Stimulated activated effector memory CD8-positive, alpha-beta T cell treated with anti-CD3 and anti-CD28 coated beads, Interleukin-12 subunit alpha, Interleukin-12 subunit beta, amount 100 ng/mL, for 72 hours (primary cell): ENCODE measurements at regions not wholly inside any gene's neighbourhood (a gene's known extent, or its start where the extent isn't known, plus 50 kb on each side); places are given as distances from the start of the nearest gene placed in this dataset.

Source experiments
- ATAC-seq: fragments of 150-1000 bp; cut with Tn5 transposase; 2 replicates; pipeline ENCODE4 v1.10.0; 2021
- DNase-seq, 2 donors: peaks; one replicate each; pipeline ENCODE4 v3.0.0; 2021 to 2022; ENCODE audit warnings: low spot score in 2 of 2
- H3K27ac Mint-ChIP-seq: one replicate; pipeline ENCODE4 v1.8.0; 2022; ENCODE audit warnings: mild to moderate bottlenecking, mixed read lengths
- H3K36me3 Mint-ChIP-seq: one replicate; pipeline ENCODE4 v1.8.0; 2022; ENCODE audit warnings: mild to moderate bottlenecking, mixed read lengths
- H3K4me1 Mint-ChIP-seq: one replicate; pipeline ENCODE4 v1.8.0; 2022; ENCODE audit warnings: mixed read lengths
- H3K4me3 Mint-ChIP-seq: one replicate; pipeline ENCODE4 v1.8.0; 2022; ENCODE audit warnings: mild to moderate bottlenecking, mixed read lengths
- H3K9me3 Mint-ChIP-seq: one replicate; pipeline ENCODE4 v1.8.0; 2022; ENCODE audit warnings: mixed read lengths

DNA sequence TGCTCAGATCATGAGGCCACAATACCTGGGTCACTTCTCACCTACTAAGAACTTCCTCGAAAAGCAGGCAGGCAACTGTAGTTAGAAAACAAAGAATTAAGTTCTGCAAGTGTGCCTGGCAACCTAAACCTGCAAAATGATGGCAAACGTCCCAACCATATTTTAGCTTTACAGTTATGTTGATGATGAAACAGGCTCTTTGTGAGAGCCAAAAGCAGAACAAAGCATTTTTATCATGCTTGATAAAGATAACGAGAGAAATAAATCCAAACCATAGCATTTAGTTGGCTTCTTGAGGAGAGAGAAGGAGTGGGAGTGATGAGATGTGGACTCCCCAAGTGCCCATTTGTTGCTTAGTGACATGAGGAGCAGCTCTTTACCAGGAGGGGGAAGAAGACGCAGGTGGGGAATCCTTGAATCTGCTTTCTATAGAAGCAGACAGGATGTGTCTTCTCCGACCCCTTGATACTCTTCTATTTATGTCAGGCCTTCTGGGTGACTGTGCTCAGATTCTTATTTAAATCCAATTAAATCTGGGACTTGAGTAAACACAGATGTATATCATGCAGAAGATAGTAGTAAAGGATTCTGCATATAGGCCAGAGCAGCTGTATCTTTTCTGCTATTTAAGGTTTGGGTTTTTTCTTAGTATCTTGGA, 221.2 kb downstream of the TMEM167A start:
- no peaks in the 10 kb centered on the region for H3K36me3 Mint-ChIP-seq
- no peaks in the 10 kb centered on the region for H3K9me3 Mint-ChIP-seq
- no peak for ATAC-seq
- no peak overlapping the region for H3K27ac Mint-ChIP-seq
- H3K4me3 Mint-ChIP-seq, result no peak overlapping the region
- no peak for DNase-seq
- H3K4me1 Mint-ChIP-seq, result no peaks in the 10 kb centered on the region

GRCh38 chr5:82854956-82855355, 222.2 kb downstream of the TMEM167A start:
- no peak for ATAC-seq
- H3K9me3 Mint-ChIP-seq, result no peaks in the 10 kb centered on the region
- H3K36me3 Mint-ChIP-seq, result no peaks in the 10 kb centered on the region
- no peak for DNase-seq
- no peak overlapping the region for H3K4me3 Mint-ChIP-seq
- H3K4me1 Mint-ChIP-seq, result no peaks in the 10 kb centered on the region
- H3K27ac Mint-ChIP-seq, result no peak overlapping the region

- ATAC-seq (no peak), DNase-seq (no peak)
- Mint-ChIP-seq H3K9me3 (no peaks in the 10 kb centered on the region), H3K4me3 (no peak overlapping the region), H3K27ac (no peak overlapping the region), H3K4me1 (no peaks in the 10 kb centered on the region), H3K36me3 (no peaks in the 10 kb centered on the region)
Measured at GRCh38 chr5:82851471-82851870, 225.7 kb downstream of the TMEM167A start.

DNA sequence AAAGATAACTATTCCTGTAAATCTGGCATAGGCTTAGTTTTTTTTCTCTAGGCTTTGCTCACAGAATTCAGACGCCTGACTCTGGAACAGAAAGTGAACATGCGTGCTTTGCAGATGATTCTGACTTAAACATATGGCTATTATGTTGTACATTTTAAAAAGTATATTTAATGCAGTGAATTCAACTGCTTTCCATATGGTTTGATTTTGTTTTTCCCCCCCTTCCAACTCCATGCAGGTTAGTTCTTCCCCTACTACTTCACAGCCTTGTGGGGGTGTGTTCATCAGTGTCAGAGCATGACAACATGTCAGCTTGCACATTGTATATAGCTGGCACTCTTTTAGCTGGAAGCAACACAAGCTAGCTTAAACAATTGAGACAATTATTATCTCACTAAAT, 226.8 kb downstream of the TMEM167A start:
- Mint-ChIP-seq H3K9me3 (no peaks in the 10 kb centered on the region), H3K4me1 (no peaks in the 10 kb centered on the region), H3K36me3 (no peaks in the 10 kb centered on the region), H3K4me3 (no peak overlapping the region), H3K27ac (no peak overlapping the region)
- ATAC-seq, result no peak
- no peak for DNase-seq

DNA sequence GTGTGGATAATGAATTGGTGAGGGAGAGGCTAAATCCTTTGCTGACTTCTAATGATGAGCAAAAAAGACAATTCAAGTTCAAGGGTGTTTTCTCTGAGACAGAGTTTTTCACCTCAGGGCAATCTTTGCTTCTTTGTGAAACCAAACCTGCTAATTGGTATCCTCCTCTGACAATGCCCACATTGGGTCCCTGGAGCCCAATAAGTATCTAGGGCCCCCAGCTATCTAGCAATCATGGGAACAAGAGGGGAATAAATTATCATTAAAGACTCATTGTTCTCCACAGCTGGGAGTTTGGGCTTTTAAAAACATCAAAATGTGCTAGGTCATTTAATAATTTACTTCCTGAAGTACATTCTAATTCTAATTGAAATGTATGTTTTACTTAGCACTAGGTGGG, 227.3 kb downstream of the TMEM167A start:
- Mint-ChIP-seq H3K27ac (no peak overlapping the region), H3K4me1 (no peaks in the 10 kb centered on the region), H3K9me3 (peaks cover 4% of the 10 kb centered on the region), H3K4me3 (no peak overlapping the region), H3K36me3 (no peaks in the 10 kb centered on the region)
- DNase-seq (no peak), ATAC-seq (no peak)

GRCh38 chr5:82847562-82847961, 229.6 kb downstream of the TMEM167A start:
- ATAC-seq, result no peak

GRCh38 chr5:82839881-82840280, 237.3 kb downstream of the TMEM167A start:
- no peaks in the 10 kb centered on the region for H3K36me3 Mint-ChIP-seq
- no peak for DNase-seq
- no peaks in the 10 kb centered on the region for H3K9me3 Mint-ChIP-seq
- H3K4me3 Mint-ChIP-seq, result no peak overlapping the region
- no peak for ATAC-seq
- H3K27ac Mint-ChIP-seq, result no peak overlapping the region
- H3K4me1 Mint-ChIP-seq, result no peaks in the 10 kb centered on the region

More at GRCh38 chr5:82847562-82847961, 229.6 kb downstream of the TMEM167A start:
- Mint-ChIP-seq H3K9me3 (peaks cover 4% of the 10 kb centered on the region), H3K27ac (no peak overlapping the region), H3K4me1 (no peaks in the 10 kb centered on the region), H3K4me3 (no peak overlapping the region), H3K36me3 (no peaks in the 10 kb centered on the region)
- DNase-seq, result no peak

- Mint-ChIP-seq H3K9me3 (no peaks in the 10 kb centered on the region), H3K4me1 (no peaks in the 10 kb centered on the region), H3K27ac (no peak overlapping the region), H3K36me3 (no peaks in the 10 kb centered on the region), H3K4me3 (no peak overlapping the region)
- no peak for DNase-seq
- peak; percentile 24 for ATAC-seq
Measured at GRCh38 chr5:82835488-82835887, 241.7 kb downstream of the TMEM167A start.

GRCh38 chr5:82834151-82834550, 243.0 kb downstream of the TMEM167A start:
- H3K36me3 Mint-ChIP-seq, result no peaks in the 10 kb centered on the region
- H3K4me1 Mint-ChIP-seq, result no peaks in the 10 kb centered on the region
- H3K27ac Mint-ChIP-seq, result no peak overlapping the region
- ATAC-seq (no peak), DNase-seq (no peak)
- H3K4me3 Mint-ChIP-seq, result no peak overlapping the region
- H3K9me3 Mint-ChIP-seq, result no peaks in the 10 kb centered on the region

DNA sequence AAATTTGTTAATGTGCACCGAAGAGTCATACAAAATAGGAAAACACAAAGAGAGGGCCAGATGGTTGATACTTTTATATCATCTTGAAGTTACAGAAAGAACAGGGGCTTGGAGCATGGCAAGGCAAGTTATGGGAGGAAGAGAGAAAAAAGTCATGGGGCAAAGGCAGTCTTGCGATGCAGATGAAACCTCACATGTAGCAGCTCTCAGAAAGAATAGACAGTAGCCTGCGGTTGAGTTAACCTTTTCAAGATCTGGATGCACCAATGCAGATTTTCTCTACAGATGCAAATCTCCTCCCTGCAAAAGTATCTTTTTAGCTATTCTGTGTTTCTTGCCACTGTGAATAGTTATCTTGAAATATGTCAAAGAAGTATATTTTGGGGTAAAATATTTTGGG, 243.9 kb downstream of the TMEM167A start:
- no peak overlapping the region for H3K27ac Mint-ChIP-seq
- ATAC-seq, result no peak
- H3K4me3 Mint-ChIP-seq, result no peak overlapping the region
- no peaks in the 10 kb centered on the region for H3K4me1 Mint-ChIP-seq
- no peaks in the 10 kb centered on the region for H3K36me3 Mint-ChIP-seq
- no peaks in the 10 kb centered on the region for H3K9me3 Mint-ChIP-seq
- DNase-seq, result no peak

GRCh38 chr5:82832445-82832844, 244.7 kb downstream of the TMEM167A start:
- Mint-ChIP-seq H3K9me3 (no peaks in the 10 kb centered on the region), H3K36me3 (no peaks in the 10 kb centered on the region), H3K4me1 (no peaks in the 10 kb centered on the region), H3K27ac (no peak overlapping the region), H3K4me3 (no peak overlapping the region)
- no peak for ATAC-seq
- DNase-seq, result no peak

DNA sequence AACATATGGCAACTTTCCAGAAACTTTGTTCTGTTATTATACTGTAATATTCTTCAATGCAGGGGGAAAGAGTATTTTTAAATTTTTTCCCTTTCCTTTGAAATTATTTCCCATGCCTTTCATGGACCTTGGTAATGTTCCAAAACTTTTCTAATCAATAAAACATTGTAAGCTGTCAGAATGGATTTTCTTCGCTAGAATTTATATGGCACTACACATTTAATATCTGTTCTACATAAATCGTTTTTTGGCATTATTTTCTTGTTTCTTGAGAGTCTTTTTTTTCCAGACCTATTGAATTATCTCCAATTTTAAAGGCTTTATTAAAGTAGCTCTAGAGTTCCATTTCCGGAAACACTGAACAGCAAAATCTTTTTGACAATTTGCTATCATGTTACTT, 249.0 kb downstream of the TMEM167A start:
- no peak overlapping the region for H3K27ac Mint-ChIP-seq

GRCh38 chr5:82827651-82828050, 249.5 kb downstream of the TMEM167A start:
- no peak overlapping the region for H3K4me3 Mint-ChIP-seq
- no peaks in the 10 kb centered on the region for H3K4me1 Mint-ChIP-seq
- H3K27ac Mint-ChIP-seq, result no peak overlapping the region
- no peak for DNase-seq
- no peaks in the 10 kb centered on the region for H3K36me3 Mint-ChIP-seq
- ATAC-seq, result no peak
- H3K9me3 Mint-ChIP-seq, result no peaks in the 10 kb centered on the region

More for the DNA sequence above, 249.0 kb downstream of the TMEM167A start:
- ATAC-seq, result no peak
- no peak overlapping the region for H3K4me3 Mint-ChIP-seq
- DNase-seq, result no peak
- H3K9me3 Mint-ChIP-seq, result no peaks in the 10 kb centered on the region
- no peaks in the 10 kb centered on the region for H3K36me3 Mint-ChIP-seq
- no peaks in the 10 kb centered on the region for H3K4me1 Mint-ChIP-seq

GRCh38 chr5:82822634-82822927, 254.6 kb downstream of the TMEM167A start:
- H3K4me3 Mint-ChIP-seq, result no peak overlapping the region
- H3K27ac Mint-ChIP-seq, result no peak overlapping the region
- H3K36me3 Mint-ChIP-seq, result no peaks in the 10 kb centered on the region
- no peaks in the 10 kb centered on the region for H3K4me1 Mint-ChIP-seq
- DNase-seq, result no peak
- ATAC-seq, result no peak
- no peaks in the 10 kb centered on the region for H3K9me3 Mint-ChIP-seq

- no peaks in the 10 kb centered on the region for H3K4me1 Mint-ChIP-seq
- DNase-seq, result no peak
- no peak for ATAC-seq
- no peak overlapping the region for H3K27ac Mint-ChIP-seq
- no peak overlapping the region for H3K4me3 Mint-ChIP-seq
- H3K9me3 Mint-ChIP-seq, result no peaks in the 10 kb centered on the region
- no peaks in the 10 kb centered on the region for H3K36me3 Mint-ChIP-seq
Measured at GRCh38 chr5:82821846-82822633, 255.2 kb downstream of the TMEM167A start.
